ENCODE measurements at regions not wholly inside any gene's neighbourhood (a gene's known extent, or its start where the extent isn't known, plus 50 kb on each side); places are given as distances from the start of the nearest gene placed in this dataset.

DNA sequence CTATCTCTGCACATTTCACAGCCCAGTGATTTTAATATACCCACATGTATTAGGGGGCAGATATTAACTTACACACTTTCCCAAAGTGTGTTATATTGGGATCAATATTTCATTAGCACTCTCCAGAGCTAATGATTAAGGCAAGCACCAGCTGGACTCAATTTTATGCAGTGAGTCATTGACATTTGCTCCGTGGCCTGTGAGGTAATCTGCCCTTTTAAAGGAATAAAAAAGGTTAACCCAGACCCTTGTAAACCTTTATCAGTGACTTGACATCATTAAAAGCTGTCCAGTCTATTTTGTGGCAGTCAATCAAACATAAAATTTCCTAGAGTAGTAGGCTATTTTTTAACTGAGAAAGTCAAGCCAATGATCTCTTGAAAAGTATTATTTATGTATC lies 1870.4 kb upstream of the CELF4 start:
- H3K27ac ChIP-seq (ENCODE audit: control insufficient read depth, insufficient read depth), result no peak overlapping the region
- TF ChIP-seq MYC (IDR thresholded peaks at IDR 0.05; ENCODE audit: insufficient read depth, insufficient read length, insufficient replicate concordance, low read length, severe bottlenecking), result no peak
- TF ChIP-seq TCF3 (IDR thresholded peaks at IDR 0.05; ENCODE audit: borderline replicate concordance, insufficient read depth, low read depth, low read length), result no peak
- no peak for TF ChIP-seq IKZF1 (conservative IDR thresholded peaks at IDR 0.05)
- no peak for TF ChIP-seq BMI1 (IDR thresholded peaks at IDR 0.05; ENCODE audit: borderline replicate concordance)
- no peak for TF ChIP-seq HDAC6 (IDR thresholded peaks at IDR 0.05; ENCODE audit: unreplicated experiment)
- no peak for TF ChIP-seq RAD21 (IDR thresholded peaks at IDR 0.05; ENCODE audit: insufficient read depth, low read depth, low read length)
- TF ChIP-seq BACH1 (IDR thresholded peaks at IDR 0.05; ENCODE audit: borderline replicate concordance), result no peak
- TF ChIP-seq, protein P1, sequence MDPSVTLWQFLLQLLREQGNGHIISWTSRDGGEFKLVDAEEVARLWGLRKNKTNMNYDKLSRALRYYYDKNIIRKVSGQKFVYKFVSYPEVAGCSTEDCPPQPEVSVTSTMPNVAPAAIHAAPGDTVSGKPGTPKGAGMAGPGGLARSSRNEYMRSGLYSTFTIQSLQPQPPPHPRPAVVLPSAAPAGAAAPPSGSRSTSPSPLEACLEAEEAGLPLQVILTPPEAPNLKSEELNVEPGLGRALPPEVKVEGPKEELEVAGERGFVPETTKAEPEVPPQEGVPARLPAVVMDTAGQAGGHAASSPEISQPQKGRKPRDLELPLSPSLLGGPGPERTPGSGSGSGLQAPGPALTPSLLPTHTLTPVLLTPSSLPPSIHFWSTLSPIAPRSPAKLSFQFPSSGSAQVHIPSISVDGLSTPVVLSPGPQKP (IDR thresholded peaks at IDR 0.05; ENCODE audit: low read depth, low read length), result no peak
- TF ChIP-seq KLF5 (IDR thresholded peaks at IDR 0.05; ENCODE audit: partially characterized antibody), result no peak
- TF ChIP-seq EED (IDR thresholded peaks at IDR 0.05; ENCODE audit: low read depth), result no peak
- TF ChIP-seq, protein P2, sequence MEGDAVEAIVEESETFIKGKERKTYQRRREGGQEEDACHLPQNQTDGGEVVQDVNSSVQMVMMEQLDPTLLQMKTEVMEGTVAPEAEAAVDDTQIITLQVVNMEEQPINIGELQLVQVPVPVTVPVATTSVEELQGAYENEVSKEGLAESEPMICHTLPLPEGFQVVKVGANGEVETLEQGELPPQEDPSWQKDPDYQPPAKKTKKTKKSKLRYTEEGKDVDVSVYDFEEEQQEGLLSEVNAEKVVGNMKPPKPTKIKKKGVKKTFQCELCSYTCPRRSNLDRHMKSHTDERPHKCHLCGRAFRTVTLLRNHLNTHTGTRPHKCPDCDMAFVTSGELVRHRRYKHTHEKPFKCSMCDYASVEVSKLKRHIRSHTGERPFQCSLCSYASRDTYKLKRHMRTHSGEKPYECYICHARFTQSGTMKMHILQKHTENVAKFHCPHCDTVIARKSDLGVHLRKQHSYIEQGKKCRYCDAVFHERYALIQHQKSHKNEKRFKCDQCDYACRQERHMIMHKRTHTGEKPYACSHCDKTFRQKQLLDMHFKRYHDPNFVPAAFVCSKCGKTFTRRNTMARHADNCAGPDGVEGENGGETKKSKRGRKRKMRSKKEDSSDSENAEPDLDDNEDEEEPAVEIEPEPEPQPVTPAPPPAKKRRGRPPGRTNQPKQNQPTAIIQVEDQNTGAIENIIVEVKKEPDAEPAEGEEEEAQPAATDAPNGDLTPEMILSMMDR (IDR thresholded peaks at IDR 0.05 in 2 of 3, conservative IDR thresholded peaks at IDR 0.05 in 1 of 3; ENCODE audit: control insufficient read depth in 2 of 3, extremely low read depth in 1 of 3, insufficient read depth in 1 of 3, low read depth in 3 of 3, low read length in 3 of 3), result no peak
- no peak for TF ChIP-seq LARP7 (IDR thresholded peaks at IDR 0.05)
- TF ChIP-seq, protein P3, sequence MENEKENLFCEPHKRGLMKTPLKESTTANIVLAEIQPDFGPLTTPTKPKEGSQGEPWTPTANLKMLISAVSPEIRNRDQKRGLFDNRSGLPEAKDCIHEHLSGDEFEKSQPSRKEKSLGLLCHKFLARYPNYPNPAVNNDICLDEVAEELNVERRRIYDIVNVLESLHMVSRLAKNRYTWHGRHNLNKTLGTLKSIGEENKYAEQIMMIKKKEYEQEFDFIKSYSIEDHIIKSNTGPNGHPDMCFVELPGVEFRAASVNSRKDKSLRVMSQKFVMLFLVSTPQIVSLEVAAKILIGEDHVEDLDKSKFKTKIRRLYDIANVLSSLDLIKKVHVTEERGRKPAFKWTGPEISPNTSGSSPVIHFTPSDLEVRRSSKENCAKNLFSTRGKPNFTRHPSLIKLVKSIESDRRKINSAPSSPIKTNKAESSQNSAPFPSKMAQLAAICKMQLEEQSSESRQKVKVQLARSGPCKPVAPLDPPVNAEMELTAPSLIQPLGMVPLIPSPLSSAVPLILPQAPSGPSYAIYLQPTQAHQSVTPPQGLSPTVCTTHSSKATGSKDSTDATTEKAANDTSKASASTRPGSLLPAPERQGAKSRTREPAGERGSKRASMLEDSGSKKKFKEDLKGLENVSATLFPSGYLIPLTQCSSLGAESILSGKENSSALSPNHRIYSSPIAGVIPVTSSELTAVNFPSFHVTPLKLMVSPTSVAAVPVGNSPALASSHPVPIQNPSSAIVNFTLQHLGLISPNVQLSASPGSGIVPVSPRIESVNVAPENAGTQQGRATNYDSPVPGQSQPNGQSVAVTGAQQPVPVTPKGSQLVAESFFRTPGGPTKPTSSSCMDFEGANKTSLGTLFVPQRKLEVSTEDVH (IDR thresholded peaks at IDR 0.05; ENCODE audit: low read depth, partially characterized antibody), result no peak
- ChIA-PET POLR2A (no interaction called here), CTCF (no interaction called here), SMC1A (ENCODE audit: uncharacterized antibody, unreplicated experiment) (interaction anchor here (1.7 kb wide), 1 partner anchor 13 kb away, joined by 5 read pairs; no protein-coding TSS in a partner anchor), RAD21 (ENCODE audit: unreplicated experiment) (no interaction called here)
- no peak overlapping the region for H3K4me2 ChIP-seq (ENCODE audit: control insufficient read depth, insufficient read depth)
- no peak overlapping the region for H3K4me3 ChIP-seq
- no peak for ATAC-seq
- H2AFZ ChIP-seq (ENCODE audit: control insufficient read depth, low read depth, low read length), result no peak overlapping the region
- in situ Hi-C loops (cut with MboI), result no loop called here
- FAIRE-seq, result no peak
- no TSS peak for BruUV-seq (replicated peaks)
- no peak overlapping the region for H3K9ac ChIP-seq (ENCODE audit: control insufficient read depth, insufficient read depth, low read length)
- 0% methylated on average over 1 of the region's 1 CpG for WGBS (ENCODE audit: insufficient coverage, insufficient replicate concordance, low lambda C conversion rate, missing lambda C conversion rate)
- H3K27me3 ChIP-seq (replicated peaks in 1 of 2; ENCODE audit: control insufficient read depth in 2 of 2, insufficient read depth in 2 of 2, low read length in 1 of 2), result no peaks in the 10 kb centered on the region
- H3K4me1 ChIP-seq (ENCODE audit: control insufficient read depth, insufficient read depth, low read length), result no peaks in the 10 kb centered on the region
- no peak for DNase-seq (ENCODE audit: low read depth, low spot score)
- H3K9me3 ChIP-seq (replicated peaks; ENCODE audit: control insufficient read depth, insufficient read depth, low read length), result no peaks in the 10 kb centered on the region
- intact Hi-C loops (cut with micrococcal nuclease; ENCODE audit: unreplicated experiment), result loop anchor here (10.0 kb wide), 1 partner anchor 61 kb away; no protein-coding TSS in a partner anchor
- H3K36me3 ChIP-seq (ENCODE audit: control insufficient read depth in 2 of 2, insufficient read depth in 2 of 2, low read length in 1 of 2), result no peaks in the 10 kb centered on the region
- no peaks in the 10 kb centered on the region for H3K79me2 ChIP-seq (ENCODE audit: control insufficient read depth, insufficient read depth, low read length)
- H4K20me1 ChIP-seq (ENCODE audit: control insufficient read depth, insufficient read depth), result no peaks in the 10 kb centered on the region

Data from GM12878 (cell line).